Sigmoid colon (tissue), 6 donors: ENCODE measurements at regions not wholly inside any gene's neighbourhood (a gene's known extent, or its start where the extent isn't known, plus 50 kb on each side); places are given as distances from the start of the nearest gene placed in this dataset.
A peak's percentile ranks its signal among the peaks of the same experiment; 100 is the strongest.
"Not testable (repeated sequence)": the region's sequence is repeated elsewhere in the genome, so short reads cannot be mapped to it uniquely, and the experiment has no call there.

ENCODE experiments used
- DNase-seq: peaks from one replicate; pipeline ENCODE4 v3.0.0-alpha.2; 2019
- H3K27ac ChIP-seq, 4 donors: fragments of 200-600 bp; sonication (generic); one replicate each; pipeline ENCODE4 v1.5.1; 2016 to 2019; ENCODE audit warnings: mild to moderate bottlenecking in 1 of 4
- H3K27me3 ChIP-seq, 3 donors: fragments of 200-600 bp; sonication (generic); one replicate each; pipeline ENCODE4 v1.5.1; 2019; ENCODE audit warnings: mild to moderate bottlenecking in 1 of 3
- H3K36me3 ChIP-seq, 4 donors: fragments of 200-600 bp; sonication (generic); one replicate each; pipeline ENCODE4 v1.5.1; 2016 to 2019
- H3K4me1 ChIP-seq, 4 donors: fragments of 200-600 bp; sonication (generic); one replicate each; pipeline ENCODE4 v1.5.1; 2017 to 2019
- H3K4me3 ChIP-seq, 4 donors: fragments of 200-600 bp; sonication (generic); one replicate each; pipeline ENCODE4 v1.5.1; 2017 to 2019; ENCODE audit warnings: mild to moderate bottlenecking in 2 of 4, moderate library complexity in 1 of 4
- H3K9me3 ChIP-seq, 4 donors: fragments of 200-600 bp in 3 of 4; sonication (generic) in 3 of 4; one replicate each; pipeline versions ENCODE4 v1.5.1 to v1.6.1; 2013 to 2019
- CTCF ChIP-seq, 4 experiments: fragments of 450-650 bp in 3 of 4; fragments of 200-600 bp in 1 of 4; IDR thresholded peaks; one replicate each; pipeline ENCODE4 v1.5.1; 2016 to 2019; ENCODE audit warnings: antibody characterized with exemption in 4 of 4, mild to moderate bottlenecking in 3 of 4, moderate library complexity in 2 of 4
- EP300 ChIP-seq, 4 donors: sonication (generic); formaldehyde crosslinking; IDR thresholded peaks; one replicate each; pipeline ENCODE4 v1.6.1; 2017; ENCODE audit warnings: antibody characterized with exemption in 4 of 4
- POLR2A ChIP-seq, 2 donors: fragments of 450-650 bp; IDR thresholded peaks; one replicate each; pipeline ENCODE4 v1.6.1; 2016; ENCODE audit warnings: antibody characterized with exemption in 2 of 2, mild to moderate bottlenecking in 2 of 2, moderate library complexity in 2 of 2
- POLR2AphosphoS5 ChIP-seq, 4 donors: sonication (generic); formaldehyde crosslinking; IDR thresholded peaks; one replicate each; pipeline ENCODE4 v1.6.1; 2017; ENCODE audit warnings: antibody characterized with exemption in 4 of 4
- WGBS, 2 donors: extraction: QIAGEN DNeasy Blood & Tissue Kit; methylation state at CpG; one replicate each; pipeline ENCODE4 v1.1.7; 2013; 5-methylcytosine and 5-hydroxymethylcytosine counted together
- intact Hi-C: fragments of 100-400 bp; cut with DNase I; formaldehyde crosslinking; loops from one replicate; pipeline ENCODE4 v1.15.1; 2023
- donor health status: healthy with polysubstance abuse.
- donor health status: healthy.

DNA sequence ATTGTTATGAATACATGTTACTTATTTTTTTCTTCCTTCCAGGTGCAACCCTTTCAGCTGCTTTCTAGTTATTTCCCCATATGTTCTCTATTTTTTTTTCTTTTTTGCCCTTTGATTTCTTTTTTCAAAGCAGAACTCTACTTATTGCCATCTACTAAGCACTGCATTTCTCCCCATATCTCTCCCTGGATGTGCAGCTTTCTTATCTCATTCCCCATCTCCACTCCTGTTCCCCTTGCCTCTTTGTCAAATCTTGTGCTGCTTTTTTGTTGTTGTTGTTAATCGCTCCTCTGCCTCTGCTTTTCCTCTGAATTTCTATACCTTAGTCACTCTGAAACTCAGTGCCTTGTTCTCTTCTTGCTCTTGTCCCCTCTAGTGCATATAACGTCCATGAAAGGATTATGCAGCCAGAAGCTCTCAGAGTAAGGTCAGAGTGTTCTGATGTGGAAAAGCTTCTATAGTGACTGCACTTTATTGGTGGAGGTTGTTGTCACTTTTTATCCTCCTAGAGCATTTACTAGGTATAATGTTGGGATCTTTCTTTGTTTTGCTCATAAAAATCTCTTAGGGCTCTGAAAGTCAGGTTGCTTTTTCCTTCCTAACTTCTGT is 51.1 kb upstream of the JADE1 start:
- intact Hi-C loops, result no loop called here
- H3K9me3 ChIP-seq, result no peaks in the 10 kb centered on the region
- H3K27ac ChIP-seq, result no peak overlapping the region
- peaks cover 0 to 8% (median 2%) of the 10 kb centered on the region in 4 donors for H3K4me1 ChIP-seq
- H3K4me3 ChIP-seq, result no peak overlapping the region
- H3K36me3 ChIP-seq, result no peaks in the 10 kb centered on the region
- no peak for TF ChIP-seq POLR2AphosphoS5 (IDR thresholded peaks at IDR 0.05)
- no peak for TF ChIP-seq CTCF (IDR thresholded peaks at IDR 0.05)
- TF ChIP-seq EP300 (IDR thresholded peaks at IDR 0.05), result no peak
- TF ChIP-seq POLR2A (IDR thresholded peaks at IDR 0.05), result no peak
- DNase-seq, result no peak
- no peaks in the 10 kb centered on the region for H3K27me3 ChIP-seq
- 77 to 84% methylated on average over 2 of the region's 2 CpGs for WGBS, 2 donors

GRCh38 chr4:128757712-128758111 is 51.8 kb upstream of the JADE1 start:
- Histone ChIP-seq H3K4me1 (peaks cover 0 to 8% (median 2%) of the 10 kb centered on the region in 4 donors), H3K36me3 (no peaks in the 10 kb centered on the region), H3K27ac (no peak overlapping the region), H3K9me3 (no peaks in the 10 kb centered on the region), H3K27me3 (no peaks in the 10 kb centered on the region), H3K4me3 (no peak overlapping the region)
- WGBS, 2 donors, result 55 to 58% methylated on average over 3 of the region's 3 CpGs
- DNase-seq, result peak; percentile 75
- TF ChIP-seq POLR2A (IDR thresholded peaks at IDR 0.05) (no peak), CTCF (IDR thresholded peaks at IDR 0.05) (no peak), POLR2AphosphoS5 (IDR thresholded peaks at IDR 0.05) (peak in 1 of 4 donors; percentile 45), EP300 (IDR thresholded peaks at IDR 0.05) (no peak)
- intact Hi-C loops, result no loop called here

DNA sequence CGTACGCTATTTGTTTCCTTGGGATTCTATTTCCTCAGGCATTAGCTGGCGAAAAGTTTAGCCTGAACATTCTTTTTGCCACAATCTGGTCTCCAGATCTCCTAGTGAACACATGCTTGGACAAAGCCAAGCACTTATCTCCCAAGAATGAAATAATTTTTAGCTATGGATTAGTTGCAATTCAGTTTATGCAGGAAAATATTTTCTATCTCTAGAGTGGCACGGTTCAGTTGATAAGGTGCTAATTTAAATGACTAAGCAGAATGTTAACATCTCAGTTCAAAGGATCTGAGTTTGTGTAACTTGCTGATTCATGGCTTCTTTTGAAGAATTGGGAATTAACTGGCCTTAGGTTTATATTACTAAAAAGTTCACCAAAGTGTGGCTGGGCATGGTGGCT is 58.1 kb upstream of the JADE1 start:
- intact Hi-C loops, result no loop called here
- TF ChIP-seq POLR2AphosphoS5 (IDR thresholded peaks at IDR 0.05) (no peak), EP300 (IDR thresholded peaks at IDR 0.05) (no peak), POLR2A (IDR thresholded peaks at IDR 0.05) (no peak), CTCF (IDR thresholded peaks at IDR 0.05) (no peak)
- H3K4me1 ChIP-seq, result no peaks in the 10 kb centered on the region

DNA sequence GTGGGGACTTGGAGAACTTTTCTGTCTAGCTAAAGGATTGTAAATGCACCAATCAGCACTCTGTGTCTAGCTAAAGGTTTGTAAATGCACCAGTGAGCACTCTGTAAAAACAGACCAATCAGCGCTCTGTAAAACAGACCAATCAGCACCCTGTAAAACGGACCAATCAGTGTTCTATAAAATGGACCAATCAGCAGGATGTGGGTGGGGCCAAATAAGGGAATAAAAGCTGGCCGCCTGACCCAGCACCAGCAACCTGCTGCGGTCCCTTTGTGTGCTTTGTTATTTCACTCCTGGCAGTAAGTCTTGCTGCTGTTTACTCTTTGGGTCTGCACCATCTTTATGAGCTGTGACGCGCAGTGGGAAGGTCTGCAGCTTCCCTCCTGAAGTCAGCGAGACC is 67.8 kb upstream of the JADE1 start:
- H3K4me3 ChIP-seq, DNase-seq, H3K4me1 ChIP-seq, H3K9me3 ChIP-seq, H3K27ac ChIP-seq, H3K36me3 ChIP-seq, intact Hi-C loops, H3K27me3 ChIP-seq: not testable (repeated sequence)
- 92 to 93% methylated on average over 7 of the region's 7 CpGs for WGBS, 2 donors

More for the DNA sequence above, 58.1 kb upstream of the JADE1 start:
- DNase-seq, result no peak
- Histone ChIP-seq H3K27me3 (no peaks in the 10 kb centered on the region), H3K4me3 (no peak overlapping the region), H3K9me3 (no peaks in the 10 kb centered on the region), H3K27ac (no peak overlapping the region), H3K36me3 (no peaks in the 10 kb centered on the region)
- 87 to 90% methylated on average over 4 of the region's 4 CpGs for WGBS, 2 donors

DNA sequence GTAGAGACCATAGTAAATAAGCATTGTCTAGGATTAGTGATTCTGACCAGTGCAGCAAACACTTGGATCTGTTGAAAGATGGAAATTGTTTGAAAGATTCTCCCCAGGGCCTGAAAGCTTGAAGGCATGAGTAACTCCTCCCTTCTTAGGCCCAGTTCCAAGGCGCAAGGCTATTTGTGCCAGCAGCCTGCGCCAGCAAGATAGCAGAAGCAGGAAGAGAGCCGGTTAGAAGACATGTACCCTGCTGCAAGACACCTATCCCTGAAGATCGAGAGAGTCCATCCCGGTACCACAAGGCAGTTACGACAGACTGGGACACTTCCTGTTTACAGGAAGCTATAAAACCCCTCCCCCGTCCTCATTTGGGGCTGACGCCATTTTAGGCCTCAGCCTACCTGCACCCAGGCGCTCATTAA is 72.4 kb upstream of the JADE1 start:
- Histone ChIP-seq H3K9me3 (no peaks in the 10 kb centered on the region), H3K4me3 (no peak overlapping the region), H3K27me3 (no peaks in the 10 kb centered on the region), H3K4me1 (no peaks in the 10 kb centered on the region), H3K36me3 (no peaks in the 10 kb centered on the region), H3K27ac (no peak overlapping the region)
- DNase-seq, result no peak
- 91% methylated on average over 9 of the region's 9 CpGs for WGBS, 2 donors
- TF ChIP-seq CTCF (IDR thresholded peaks at IDR 0.05) (no peak), POLR2AphosphoS5 (IDR thresholded peaks at IDR 0.05) (no peak), POLR2A (IDR thresholded peaks at IDR 0.05) (no peak), EP300 (IDR thresholded peaks at IDR 0.05) (no peak)
- intact Hi-C loops, result no loop called here
